ENCODE measurements at regions not wholly inside any gene's neighbourhood (a gene's known extent, or its start where the extent isn't known, plus 50 kb on each side); places are given as distances from the start of the nearest gene placed in this dataset.
"Not testable (repeated sequence)": the region's sequence is repeated elsewhere in the genome, so short reads cannot be mapped to it uniquely, and the experiment has no call there.

- DNase-seq (ENCODE audit: low spot score), result no peak
Measured at GRCh38 chr12:19988459-19988873, 379.9 kb upstream of the PDE3A start.

GRCh38 chr12:19988948-19989347, 379.4 kb upstream of the PDE3A start:
- DNase-seq (ENCODE audit: low spot score), result no peak

- no peak for DNase-seq (ENCODE audit: low spot score)
Measured at GRCh38 chr12:19991146-19991545, 377.2 kb upstream of the PDE3A start.

GRCh38 chr12:19992311-19992710, 376.0 kb upstream of the PDE3A start:
- DNase-seq (ENCODE audit: low spot score), result no peak

GRCh38 chr12:19994968-19995367, 373.4 kb upstream of the PDE3A start:
- no peak for DNase-seq (ENCODE audit: low spot score)

DNA sequence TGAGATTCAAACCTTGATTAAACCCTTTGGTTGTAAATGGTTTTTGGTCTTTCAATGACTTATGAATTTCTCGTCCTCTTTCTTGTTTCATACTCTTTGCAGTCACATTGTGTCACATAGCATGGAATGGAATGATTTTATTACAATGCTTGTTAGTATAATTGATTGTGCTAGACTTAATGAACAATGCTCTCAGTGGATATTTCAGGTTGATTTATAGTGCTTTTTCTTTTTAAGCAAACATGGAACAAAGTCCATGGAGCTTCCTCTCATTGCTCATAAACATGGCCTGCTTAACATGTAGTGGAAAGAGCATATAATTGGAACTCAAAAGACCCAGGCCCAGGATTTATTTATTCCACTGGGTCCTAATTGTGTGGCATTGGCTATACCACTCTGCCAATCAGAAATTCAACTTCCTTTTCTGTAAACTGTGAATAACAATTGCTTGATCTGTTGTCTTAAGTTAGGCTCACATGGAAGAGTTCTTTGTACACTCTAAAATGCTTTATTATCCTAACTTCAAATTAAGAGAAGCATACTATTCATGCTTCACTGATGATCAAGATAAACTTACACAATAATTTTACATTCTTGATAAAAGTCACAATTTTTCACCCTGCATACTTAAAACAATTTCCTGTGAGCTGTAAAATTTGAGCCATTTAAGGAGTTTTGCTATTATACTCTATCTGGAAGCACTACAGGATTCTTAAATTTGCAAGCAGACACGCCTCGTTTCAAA, 370.5 kb upstream of the PDE3A start:
- DNase-seq (ENCODE audit: low spot score), result no peak

- DNase-seq (ENCODE audit: low spot score), result no peak
Measured at GRCh38 chr12:19998411-19998810, 369.9 kb upstream of the PDE3A start.

- no peak for DNase-seq (ENCODE audit: low spot score)
Measured at GRCh38 chr12:19998961-19999804, 369.2 kb upstream of the PDE3A start.

DNA sequence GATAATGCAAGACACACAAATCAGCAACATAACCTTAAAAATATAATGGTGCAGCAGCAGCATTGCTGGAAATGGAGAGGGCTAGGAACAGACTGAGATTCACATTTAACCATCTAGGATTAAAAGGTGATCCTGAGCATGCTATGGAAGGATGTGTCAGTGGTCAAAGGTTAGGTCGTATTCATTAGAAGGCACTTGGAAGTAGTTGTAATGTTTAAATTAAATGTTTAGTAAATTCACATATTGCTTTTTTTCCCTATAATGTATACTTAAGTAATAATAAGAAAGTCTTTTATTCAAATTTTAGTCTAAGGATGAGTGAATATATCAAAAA, 368.6 kb upstream of the PDE3A start:
- no peak for DNase-seq (ENCODE audit: low spot score)

DNA sequence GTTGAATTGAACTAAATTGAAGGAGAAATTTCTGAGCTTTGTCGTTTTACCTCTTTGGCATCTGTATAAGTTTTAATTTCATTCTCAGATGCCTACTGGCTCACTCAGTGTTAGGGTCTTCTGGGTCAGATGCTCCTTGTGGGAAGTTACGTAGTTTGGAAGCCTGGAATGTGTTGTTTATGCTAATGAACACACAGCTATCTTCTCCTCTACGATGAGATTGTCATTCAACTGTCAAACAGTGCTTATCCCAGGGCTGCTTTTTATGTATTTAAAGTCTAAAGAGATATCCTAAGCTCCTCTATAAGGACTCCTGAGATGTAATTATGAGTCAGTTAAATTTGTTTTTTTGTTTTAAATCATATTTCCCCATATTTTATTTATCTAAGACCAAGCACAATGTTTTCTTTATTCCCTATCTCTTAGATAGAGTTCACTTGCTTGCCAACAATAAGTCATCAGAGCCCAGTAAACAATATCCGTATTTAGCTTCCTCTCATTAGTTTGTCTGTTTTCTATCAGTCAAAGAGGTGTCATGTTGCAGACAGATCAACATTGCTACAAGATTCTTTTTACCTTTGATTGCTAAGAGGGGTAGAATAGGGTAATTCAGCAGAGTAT, 368.0 kb upstream of the PDE3A start:
- no peak for DNase-seq (ENCODE audit: low spot score)

GRCh38 chr12:20003252-20003651, 365.1 kb upstream of the PDE3A start:
- no peak for DNase-seq (ENCODE audit: low spot score)

GRCh38 chr12:20004952-20005351, 363.4 kb upstream of the PDE3A start:
- DNase-seq (ENCODE audit: low spot score), result no peak

DNA sequence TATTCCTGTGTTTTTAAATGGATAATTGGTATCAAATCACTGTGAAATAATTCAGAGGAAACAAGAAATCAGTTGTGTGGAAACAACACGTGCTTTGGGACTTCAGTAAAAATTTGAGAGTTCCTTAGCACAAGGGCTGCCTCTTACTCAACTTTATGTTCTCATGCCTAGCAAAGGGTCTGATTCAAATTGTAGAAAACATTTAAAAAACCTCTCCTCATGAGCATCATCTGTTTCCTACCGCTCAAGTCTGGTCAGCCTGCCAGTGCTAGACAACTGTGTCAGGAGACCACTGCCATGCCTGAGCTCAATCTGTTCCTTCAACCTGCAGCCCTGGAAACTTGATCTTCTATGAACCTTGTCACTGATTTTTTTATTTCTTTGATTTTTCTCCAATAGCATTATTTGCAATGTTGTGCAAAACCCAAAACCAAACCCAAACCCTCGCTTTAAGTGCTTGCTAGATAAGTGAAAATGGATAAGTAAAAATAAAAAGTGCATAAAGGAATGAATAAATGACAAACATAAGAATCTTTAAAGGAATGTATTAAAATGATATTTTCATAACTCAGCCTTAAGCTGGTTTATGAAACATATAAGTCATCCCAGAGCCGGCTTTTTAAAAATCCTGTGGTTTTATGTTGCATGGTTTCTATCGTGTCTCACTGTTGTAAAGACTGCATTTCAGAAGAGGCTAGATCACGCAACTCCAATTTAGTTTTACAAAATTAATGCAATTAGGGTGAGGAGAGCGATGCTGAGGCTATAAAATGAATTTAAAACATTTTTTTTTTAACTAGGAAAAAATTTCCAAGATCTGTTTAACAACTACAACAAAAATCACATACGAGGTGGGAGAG, 361.2 kb upstream of the PDE3A start:
- no peak for DNase-seq (ENCODE audit: low spot score)

GRCh38 chr12:20009965-20010364, 358.4 kb upstream of the PDE3A start:
- DNase-seq (ENCODE audit: low spot score), result not testable (repeated sequence)

DNA sequence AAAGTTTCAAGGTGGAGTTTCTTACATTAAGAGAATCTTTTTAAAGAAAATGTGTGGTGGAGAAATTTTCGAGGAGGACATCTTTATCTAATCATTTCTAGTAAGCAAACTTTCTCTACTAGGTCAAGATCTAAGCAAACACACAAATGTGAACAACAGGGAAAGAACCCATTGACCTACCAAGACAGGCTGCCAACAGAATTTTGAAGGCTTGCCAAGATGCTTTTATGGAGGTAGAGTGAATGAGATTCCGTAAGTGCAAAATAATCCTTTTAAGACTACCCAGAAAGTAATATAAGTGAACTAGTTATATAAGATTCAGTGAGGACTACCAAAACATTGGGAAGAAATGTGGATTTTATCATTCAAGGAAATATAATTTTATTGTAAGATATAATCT, 357.1 kb upstream of the PDE3A start:
- no peak for DNase-seq (ENCODE audit: low spot score)

DNA sequence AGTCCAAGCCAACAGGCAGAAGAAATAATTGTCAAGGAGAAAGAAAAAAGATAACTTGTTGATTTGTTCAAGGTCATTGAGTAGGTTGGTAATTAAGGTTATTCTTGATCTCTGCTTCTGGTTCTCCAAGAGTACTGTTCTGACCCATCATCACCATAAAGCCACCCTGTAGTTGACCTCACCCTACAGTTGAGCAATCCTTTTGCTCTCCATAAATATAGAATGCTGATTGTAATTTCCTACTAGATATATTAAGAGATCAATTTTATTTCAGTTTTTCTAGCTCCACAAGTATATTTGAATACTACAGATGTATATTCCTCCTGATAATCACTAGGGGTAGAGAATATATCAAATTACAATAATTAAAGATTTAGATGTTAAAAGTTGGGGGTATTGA, 350.5 kb upstream of the PDE3A start:
- no peak for DNase-seq (ENCODE audit: low spot score)

DNA sequence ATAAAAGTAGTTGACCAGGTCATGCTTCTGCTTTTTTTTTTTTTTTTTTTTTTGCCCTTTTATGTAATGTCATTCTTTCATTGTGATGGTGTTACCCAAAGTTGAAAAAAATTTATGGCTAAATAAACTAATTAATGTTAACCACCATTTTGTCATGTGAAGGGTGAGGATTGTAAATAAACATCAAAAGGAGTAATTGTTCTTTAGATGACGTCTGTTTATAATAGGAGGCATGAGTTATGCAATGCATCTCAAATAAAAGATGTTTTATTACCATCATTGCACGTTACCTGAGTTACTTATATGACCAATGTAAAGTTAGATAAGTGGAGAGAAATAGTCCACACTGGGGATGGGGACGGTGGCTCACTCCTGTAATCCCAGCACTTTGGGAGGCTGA, 349.9 kb upstream of the PDE3A start:
- no peak for DNase-seq (ENCODE audit: low spot score)

- no peak for DNase-seq (ENCODE audit: low spot score)
Measured at GRCh38 chr12:20024194-20024593, 344.1 kb upstream of the PDE3A start.

- DNase-seq (ENCODE audit: low spot score), result no peak
Measured at GRCh38 chr12:20028033-20028432, 340.3 kb upstream of the PDE3A start.

- no peak for DNase-seq (ENCODE audit: low spot score)
Measured at GRCh38 chr12:20030826-20031225, 337.5 kb upstream of the PDE3A start.

GRCh38 chr12:20039562-20039961, 328.8 kb upstream of the PDE3A start:
- no peak for DNase-seq (ENCODE audit: low spot score)

GRCh38 chr12:20040184-20040583, 328.2 kb upstream of the PDE3A start:
- no peak for DNase-seq (ENCODE audit: low spot score)
